ENCODE measurements at regions not wholly inside any gene's neighbourhood (a gene's known extent, or its start where the extent isn't known, plus 50 kb on each side); places are given as distances from the start of the nearest gene placed in this dataset.
A peak's percentile ranks its signal among the peaks of the same experiment; 100 is the strongest.

GRCh38 chr13:39823063-39823713, 167.7 kb downstream of the COG6 start:
- H3K9me3 Mint-ChIP-seq: 0 out of 3 replicates have a peak, but pooled peaks cover 3% of the 10 kb centered on the region
- no peak overlapping the region for H3K27ac ChIP-seq (ENCODE audit: low read depth)
- H3K36me3 ChIP-seq (ENCODE audit: insufficient read depth): no peaks in the 10 kb centered on the region
- H3K27me3 Mint-ChIP-seq (ENCODE audit: insufficient read depth, low read depth, poor library complexity): peaks cover 6% of the 10 kb centered on the region
- H3K27me3 ChIP-seq (ENCODE audit: insufficient read depth): no peaks in the 10 kb centered on the region
- DNase-seq (ENCODE audit: low spot score): no peak
- 0 out of 2 replicates have a peak overlapping the region, but pooled peaks have one; percentile 15 for H3K4me2 ChIP-seq
- no peak overlapping the region for H3K4me3 Mint-ChIP-seq
- H2AFZ ChIP-seq: 0 out of 2 replicates have a peak overlapping the region, but pooled peaks have one; percentile 3
- H3K9me2 ChIP-seq (ENCODE audit: insufficient read depth): no peaks in the 10 kb centered on the region
- H3K4me1 ChIP-seq (ENCODE audit: insufficient read depth): peaks cover 18% of the 10 kb centered on the region
- no peaks in the 10 kb centered on the region for H3F3A ChIP-seq (replicated peaks; ENCODE audit: low read depth)
- H3K36me3 Mint-ChIP-seq (ENCODE audit: low read depth): no peaks in the 10 kb centered on the region; the same call in 2 of the 3 replicates
- H4K20me1 ChIP-seq (replicated peaks; ENCODE audit: insufficient read depth): no peaks in the 10 kb centered on the region
- H3K4me3 ChIP-seq: no peak overlapping the region
- TF ChIP-seq, protein P1, sequence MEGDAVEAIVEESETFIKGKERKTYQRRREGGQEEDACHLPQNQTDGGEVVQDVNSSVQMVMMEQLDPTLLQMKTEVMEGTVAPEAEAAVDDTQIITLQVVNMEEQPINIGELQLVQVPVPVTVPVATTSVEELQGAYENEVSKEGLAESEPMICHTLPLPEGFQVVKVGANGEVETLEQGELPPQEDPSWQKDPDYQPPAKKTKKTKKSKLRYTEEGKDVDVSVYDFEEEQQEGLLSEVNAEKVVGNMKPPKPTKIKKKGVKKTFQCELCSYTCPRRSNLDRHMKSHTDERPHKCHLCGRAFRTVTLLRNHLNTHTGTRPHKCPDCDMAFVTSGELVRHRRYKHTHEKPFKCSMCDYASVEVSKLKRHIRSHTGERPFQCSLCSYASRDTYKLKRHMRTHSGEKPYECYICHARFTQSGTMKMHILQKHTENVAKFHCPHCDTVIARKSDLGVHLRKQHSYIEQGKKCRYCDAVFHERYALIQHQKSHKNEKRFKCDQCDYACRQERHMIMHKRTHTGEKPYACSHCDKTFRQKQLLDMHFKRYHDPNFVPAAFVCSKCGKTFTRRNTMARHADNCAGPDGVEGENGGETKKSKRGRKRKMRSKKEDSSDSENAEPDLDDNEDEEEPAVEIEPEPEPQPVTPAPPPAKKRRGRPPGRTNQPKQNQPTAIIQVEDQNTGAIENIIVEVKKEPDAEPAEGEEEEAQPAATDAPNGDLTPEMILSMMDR (conservative IDR thresholded peaks at IDR 0.05; ENCODE audit: low read depth in 2 of 2): no peak
- TF ChIP-seq STAT1 (IDR thresholded peaks at IDR 0.05; ENCODE audit: unreplicated experiment) (no peak), ZNF462 (CRISPR knock-in tag; IDR thresholded peaks at IDR 0.05) (no peak), ZNF331 (CRISPR knock-in tag; IDR thresholded peaks at IDR 0.05; ENCODE audit: low read depth) (no peak), EZH2phosphoT487 (IDR thresholded peaks at IDR 0.05; ENCODE audit: unreplicated experiment) (no peak), NANOG (IDR thresholded peaks at IDR 0.05; ENCODE audit: borderline replicate concordance) (no peak), ETS1 (IDR thresholded peaks at IDR 0.05) (no peak), CREB1 (CRISPR knock-in tag; IDR thresholded peaks at IDR 0.05; ENCODE audit: low read depth) (no peak), ZNF114 (CRISPR knock-in tag; IDR thresholded peaks at IDR 0.05) (no peak), JUNB (IDR thresholded peaks at IDR 0.05; ENCODE audit: unreplicated experiment) (no peak), EZH2 (IDR thresholded peaks at IDR 0.05; ENCODE audit: low read depth, unreplicated experiment) (no peak)
- TF ChIP-seq, protein P2, sequence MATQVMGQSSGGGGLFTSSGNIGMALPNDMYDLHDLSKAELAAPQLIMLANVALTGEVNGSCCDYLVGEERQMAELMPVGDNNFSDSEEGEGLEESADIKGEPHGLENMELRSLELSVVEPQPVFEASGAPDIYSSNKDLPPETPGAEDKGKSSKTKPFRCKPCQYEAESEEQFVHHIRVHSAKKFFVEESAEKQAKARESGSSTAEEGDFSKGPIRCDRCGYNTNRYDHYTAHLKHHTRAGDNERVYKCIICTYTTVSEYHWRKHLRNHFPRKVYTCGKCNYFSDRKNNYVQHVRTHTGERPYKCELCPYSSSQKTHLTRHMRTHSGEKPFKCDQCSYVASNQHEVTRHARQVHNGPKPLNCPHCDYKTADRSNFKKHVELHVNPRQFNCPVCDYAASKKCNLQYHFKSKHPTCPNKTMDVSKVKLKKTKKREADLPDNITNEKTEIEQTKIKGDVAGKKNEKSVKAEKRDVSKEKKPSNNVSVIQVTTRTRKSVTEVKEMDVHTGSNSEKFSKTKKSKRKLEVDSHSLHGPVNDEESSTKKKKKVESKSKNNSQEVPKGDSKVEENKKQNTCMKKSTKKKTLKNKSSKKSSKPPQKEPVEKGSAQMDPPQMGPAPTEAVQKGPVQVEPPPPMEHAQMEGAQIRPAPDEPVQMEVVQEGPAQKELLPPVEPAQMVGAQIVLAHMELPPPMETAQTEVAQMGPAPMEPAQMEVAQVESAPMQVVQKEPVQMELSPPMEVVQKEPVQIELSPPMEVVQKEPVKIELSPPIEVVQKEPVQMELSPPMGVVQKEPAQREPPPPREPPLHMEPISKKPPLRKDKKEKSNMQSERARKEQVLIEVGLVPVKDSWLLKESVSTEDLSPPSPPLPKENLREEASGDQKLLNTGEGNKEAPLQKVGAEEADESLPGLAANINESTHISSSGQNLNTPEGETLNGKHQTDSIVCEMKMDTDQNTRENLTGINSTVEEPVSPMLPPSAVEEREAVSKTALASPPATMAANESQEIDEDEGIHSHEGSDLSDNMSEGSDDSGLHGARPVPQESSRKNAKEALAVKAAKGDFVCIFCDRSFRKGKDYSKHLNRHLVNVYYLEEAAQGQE (IDR thresholded peaks at IDR 0.05; ENCODE audit: unreplicated experiment): no peak
- ATAC-seq: no peak
- H3K27ac Mint-ChIP-seq: no peak overlapping the region
- no peaks in the 10 kb centered on the region for H3K79me2 ChIP-seq (replicated peaks; ENCODE audit: insufficient read depth)
- peaks cover 38% of the 10 kb centered on the region for H3K4me1 Mint-ChIP-seq

Data from GM23338 (cell line).